ENCODE measurements at regions not wholly inside any gene's neighbourhood (a gene's known extent, or its start where the extent isn't known, plus 50 kb on each side); places are given as distances from the start of the nearest gene placed in this dataset.

GRCh38 chr5:56522960-56523359, 289.8 kb upstream of the ANKRD55 start:
- Histone ChIP-seq H3K27me3 (ENCODE audit: insufficient read depth, low read depth) (no peaks in the 10 kb centered on the region), H3K4me3 (no peak overlapping the region), H3K79me2 (ENCODE audit: low read depth) (no peaks in the 10 kb centered on the region), H3K36me3 (ENCODE audit: low read depth) (no peaks in the 10 kb centered on the region), H4K20me1 (ENCODE audit: insufficient read depth) (no peaks in the 10 kb centered on the region), H3K4me2 (no peak overlapping the region), H3K27ac (peak overlapping the region; percentile 18), H3F3A (ENCODE audit: insufficient read depth, low read depth) (peaks cover 38% of the 10 kb centered on the region), H3K9me2 (ENCODE audit: insufficient read depth) (no peaks in the 10 kb centered on the region), H3K9me3 (ENCODE audit: insufficient read depth, low read depth) (no peaks in the 10 kb centered on the region), H2AFZ (no peak overlapping the region), H3K4me1 (replicated peaks; ENCODE audit: insufficient read depth) (peaks cover 59% of the 10 kb centered on the region)
- TF ChIP-seq CTCF (conservative IDR thresholded peaks at IDR 0.05) (no peak), EZH2 (IDR thresholded peaks at IDR 0.05; ENCODE audit: low read depth) (no peak)
- ChIA-PET CTCF (no interaction called here), POLR2A (ENCODE audit: unreplicated experiment) (no interaction called here)
- peak; percentile 21 to 64 for DNase-seq
- intact Hi-C loops (cut with micrococcal nuclease; ENCODE audit: unreplicated experiment): loop anchor here (10.0 kb wide), 1 partner anchor 78 kb away; no protein-coding TSS in a partner anchor
- no TSS peak for BruUV-seq (replicated peaks)

- H3K4me1 ChIP-seq (replicated peaks; ENCODE audit: insufficient read depth): peaks cover 59% of the 10 kb centered on the region
- POLR2A ChIA-PET (ENCODE audit: unreplicated experiment): no interaction called here
- BruUV-seq (replicated peaks): no TSS peak
These were observed 289.0 kb upstream of the ANKRD55 start for GRCh38 chr5:56522169-56522568.

GRCh38 chr5:56520986-56521730, 288.0 kb upstream of the ANKRD55 start:
- no peaks in the 10 kb centered on the region for H3K9me2 ChIP-seq (ENCODE audit: insufficient read depth)
- no peaks in the 10 kb centered on the region for H3K9me3 ChIP-seq (ENCODE audit: insufficient read depth, low read depth)
- H2AFZ ChIP-seq: no peak overlapping the region
- H3K27me3 ChIP-seq (ENCODE audit: insufficient read depth, low read depth): no peaks in the 10 kb centered on the region
- no peak overlapping the region for H3K4me3 ChIP-seq
- no peaks in the 10 kb centered on the region for H3K79me2 ChIP-seq (ENCODE audit: low read depth)
- peaks cover 59% of the 10 kb centered on the region for H3K4me1 ChIP-seq (replicated peaks; ENCODE audit: insufficient read depth)
- ChIA-PET POLR2A (ENCODE audit: unreplicated experiment) (no interaction called here), CTCF (no interaction called here)
- intact Hi-C loops (cut with micrococcal nuclease; ENCODE audit: unreplicated experiment): loop anchor here (10.0 kb wide), 1 partner anchor 76 kb away; no protein-coding TSS in a partner anchor
- H3F3A ChIP-seq (ENCODE audit: insufficient read depth, low read depth): peaks cover 28% of the 10 kb centered on the region
- H4K20me1 ChIP-seq (ENCODE audit: insufficient read depth): no peaks in the 10 kb centered on the region
- no TSS peak for BruUV-seq (replicated peaks)
- TF ChIP-seq EZH2 (IDR thresholded peaks at IDR 0.05; ENCODE audit: low read depth): no peak
- no peak for TF ChIP-seq CTCF (conservative IDR thresholded peaks at IDR 0.05)
- no peak overlapping the region for H3K27ac ChIP-seq
- H3K36me3 ChIP-seq (ENCODE audit: low read depth): no peaks in the 10 kb centered on the region
- DNase-seq: no peak
- no peak overlapping the region for H3K4me2 ChIP-seq

More at GRCh38 chr5:56522169-56522568, 289.0 kb upstream of the ANKRD55 start:
- Histone ChIP-seq H3K36me3 (ENCODE audit: low read depth) (no peaks in the 10 kb centered on the region), H3K79me2 (ENCODE audit: low read depth) (no peaks in the 10 kb centered on the region), H3K27ac (no peak overlapping the region), H2AFZ (no peak overlapping the region), H3K4me2 (no peak overlapping the region), H3K9me2 (ENCODE audit: insufficient read depth) (no peaks in the 10 kb centered on the region), H3K27me3 (ENCODE audit: insufficient read depth, low read depth) (no peaks in the 10 kb centered on the region), H3F3A (ENCODE audit: insufficient read depth, low read depth) (peaks cover 33% of the 10 kb centered on the region), H3K4me3 (no peak overlapping the region), H4K20me1 (ENCODE audit: insufficient read depth) (no peaks in the 10 kb centered on the region), H3K9me3 (ENCODE audit: insufficient read depth, low read depth) (no peaks in the 10 kb centered on the region)
- TF ChIP-seq CTCF (conservative IDR thresholded peaks at IDR 0.05) (no peak), EZH2 (IDR thresholded peaks at IDR 0.05; ENCODE audit: low read depth) (no peak)
- intact Hi-C loops (cut with micrococcal nuclease; ENCODE audit: unreplicated experiment): loop anchor here (10.0 kb wide), 1 partner anchor 77 kb away; no protein-coding TSS in a partner anchor
- DNase-seq: no peak
- CTCF ChIA-PET: no interaction called here

All from PC-9 (cell line).